ENCODE measurements at regions not wholly inside any gene's neighbourhood (a gene's known extent, or its start where the extent isn't known, plus 50 kb on each side); places are given as distances from the start of the nearest gene placed in this dataset.
"Not testable (repeated sequence)": the region's sequence is repeated elsewhere in the genome, so short reads cannot be mapped to it uniquely, and the experiment has no call there.

GRCh38 chr2:144785253-144785652, 265.3 kb upstream of the ZEB2 start:
- no peak for DNase-seq (ENCODE audit: low read depth in 2 of 2)

- DNase-seq (ENCODE audit: low read depth in 2 of 2): no peak
These were observed 261.1 kb upstream of the ZEB2 start for GRCh38 chr2:144780983-144781382.

- DNase-seq (ENCODE audit: low read depth in 2 of 2): no peak
These were observed 256.8 kb upstream of the ZEB2 start for GRCh38 chr2:144776766-144777165.

GRCh38 chr2:144774809-144775208, 254.9 kb upstream of the ZEB2 start:
- no peak for DNase-seq (ENCODE audit: low read depth in 2 of 2)

GRCh38 chr2:144771348-144771747, 251.4 kb upstream of the ZEB2 start:
- DNase-seq (ENCODE audit: low read depth in 2 of 2): no peak

- DNase-seq (ENCODE audit: low read depth in 2 of 2): no peak
These were observed 250.8 kb upstream of the ZEB2 start for GRCh38 chr2:144770616-144771230.

GRCh38 chr2:144760939-144761338, 241.0 kb upstream of the ZEB2 start:
- DNase-seq (ENCODE audit: low read depth in 2 of 2): not testable (repeated sequence)

- no peak for DNase-seq (ENCODE audit: low read depth in 2 of 2)
These were observed 239.8 kb upstream of the ZEB2 start for GRCh38 chr2:144759746-144760145.

GRCh38 chr2:144758196-144758595, 238.3 kb upstream of the ZEB2 start:
- DNase-seq (ENCODE audit: low read depth in 2 of 2): not testable (repeated sequence)

GRCh38 chr2:144753416-144753815, 233.5 kb upstream of the ZEB2 start:
- DNase-seq (ENCODE audit: low read depth in 2 of 2): no peak

- DNase-seq (ENCODE audit: low read depth in 2 of 2): no peak
These were observed 231.4 kb upstream of the ZEB2 start for GRCh38 chr2:144751142-144751905.

GRCh38 chr2:144749188-144749587, 229.3 kb upstream of the ZEB2 start:
- DNase-seq (ENCODE audit: low read depth in 2 of 2): no peak

GRCh38 chr2:144748443-144748842, 228.5 kb upstream of the ZEB2 start:
- DNase-seq (ENCODE audit: low read depth in 2 of 2): no peak

- DNase-seq (ENCODE audit: low read depth in 2 of 2): no peak
These were observed 227.7 kb upstream of the ZEB2 start for GRCh38 chr2:144747571-144747970.

- no peak for DNase-seq (ENCODE audit: low read depth in 2 of 2)
These were observed 225.5 kb upstream of the ZEB2 start for GRCh38 chr2:144745424-144745823.

- no peak for DNase-seq (ENCODE audit: low read depth in 2 of 2)
These were observed 218.8 kb upstream of the ZEB2 start for GRCh38 chr2:144738749-144739148.

GRCh38 chr2:144730711-144731110, 210.8 kb upstream of the ZEB2 start:
- DNase-seq (ENCODE audit: low read depth in 2 of 2): no peak

GRCh38 chr2:144724460-144724859, 204.5 kb upstream of the ZEB2 start:
- not testable (repeated sequence) for DNase-seq (ENCODE audit: low read depth in 2 of 2)

- DNase-seq (ENCODE audit: low read depth in 2 of 2): no peak
These were observed 198.5 kb upstream of the ZEB2 start for GRCh38 chr2:144718376-144718775.

GRCh38 chr2:144715992-144716391, 196.1 kb upstream of the ZEB2 start:
- no peak for DNase-seq (ENCODE audit: low read depth in 2 of 2)

GRCh38 chr2:144713410-144713809, 193.5 kb upstream of the ZEB2 start:
- no peak for DNase-seq (ENCODE audit: low read depth in 2 of 2)

GRCh38 chr2:144712550-144712940, 192.6 kb upstream of the ZEB2 start:
- no peak for DNase-seq (ENCODE audit: low read depth in 2 of 2)

Data from stimulated activated CD8-positive, alpha-beta memory T cell treated with anti-CD3 and anti-CD28 coated beads, Interleukin-2, amount 100 ng/mL, for 1 hour (primary cell).